ENCODE measurements at regions not wholly inside any gene's neighbourhood (a gene's known extent, or its start where the extent isn't known, plus 50 kb on each side); places are given as distances from the start of the nearest gene placed in this dataset.

DNA sequence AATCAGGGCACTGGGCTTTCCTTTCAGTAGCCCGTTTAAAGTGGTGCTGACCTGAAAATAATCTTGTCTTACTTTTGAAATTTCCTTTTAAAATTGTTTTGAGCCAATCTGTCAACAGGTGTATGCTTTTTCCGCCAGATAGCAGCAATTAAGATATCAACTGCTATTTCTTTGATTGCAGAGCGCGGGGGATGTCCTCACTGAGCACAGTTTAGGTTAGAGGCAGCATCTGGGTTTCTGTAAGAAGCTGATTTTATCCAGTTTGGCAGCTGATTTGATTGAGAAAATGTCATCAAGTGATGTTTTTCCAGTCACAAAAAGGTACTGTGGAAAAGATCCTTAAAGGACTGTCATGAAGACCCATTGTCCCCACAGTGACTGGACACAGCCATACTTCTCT, 371.8 kb downstream of the ADAMTS20 start:
- TF ChIP-seq POLR2A (IDR thresholded peaks at IDR 0.05) = no peak
- no peak for TF ChIP-seq CTCF (IDR thresholded peaks at IDR 0.05)

All from Peyer's patch (tissue), 4 donors.